ACC112 (cell line): ENCODE measurements at regions not wholly inside any gene's neighbourhood (a gene's known extent, or its start where the extent isn't known, plus 50 kb on each side); places are given as distances from the start of the nearest gene placed in this dataset.
"Not testable (repeated sequence)": the region's sequence is repeated elsewhere in the genome, so short reads cannot be mapped to it uniquely, and the experiment has no call there.

ENCODE experiments used
- H2AFZ ChIP-seq: fragments of 200-600 bp; sonication (generic); one replicate; pipeline ENCODE4 v1.6.0; 2017; ENCODE audit warnings: antibody characterized with exemption, low read length; ENCODE audit not compliant: unreplicated experiment
- H3K27ac ChIP-seq: fragments of 200-600 bp; sonication (generic); 2 replicates; pipeline ENCODE4 v1.5.1; 2014; ENCODE audit warnings: low read depth, mild to moderate bottlenecking, antibody characterized with exemption, low read length, moderate library complexity
- H3K27me3 ChIP-seq: fragments of 200-600 bp; sonication (generic); 2 replicates; pipeline ENCODE4 v1.6.1; 2014; ENCODE audit warnings: mild to moderate bottlenecking, antibody characterized with exemption, low read length, moderate library complexity, mixed read lengths; ENCODE audit not compliant: insufficient read depth
- H3K36me3 ChIP-seq: fragments of 200-600 bp; sonication (generic); 2 replicates; pipeline ENCODE4 v1.6.1; 2016; ENCODE audit warnings: mild to moderate bottlenecking, antibody characterized with exemption, low read length, moderate library complexity, mixed read lengths; ENCODE audit not compliant: insufficient read depth
- H3K4me1 ChIP-seq: fragments of 200-600 bp; sonication (generic); one replicate; pipeline ENCODE4 v1.6.1; 2016; ENCODE audit warnings: low read length, mixed read lengths; ENCODE audit not compliant: insufficient read depth, unreplicated experiment, control insufficient read depth
- H3K4me3 ChIP-seq: fragments of 200-600 bp; sonication (generic); 2 replicates; pipeline ENCODE4 v1.5.1; 2014; ENCODE audit warnings: mild to moderate bottlenecking, low read depth, low read length
- H3K79me2 ChIP-seq: fragments of 200-600 bp; sonication (generic); one replicate; pipeline ENCODE4 v1.6.0; 2016; ENCODE audit warnings: low read length; ENCODE audit not compliant: control insufficient read depth, unreplicated experiment, insufficient read depth

- Histone ChIP-seq H3K4me1 (no peaks in the 10 kb centered on the region), H3K4me3 (no peak overlapping the region), H3K27me3 (peaks cover 10% of the 10 kb centered on the region; the same call in 1 of the 2 replicates), H2AFZ (no peak overlapping the region), H3K79me2 (no peaks in the 10 kb centered on the region), H3K27ac (no peak overlapping the region), H3K36me3 (no peaks in the 10 kb centered on the region)
Measured at GRCh38 chr17:5881849-5882248, 188.3 kb upstream of the WSCD1 start.

GRCh38 chr17:5883775-5884665 is 186.2 kb upstream of the WSCD1 start:
- Histone ChIP-seq H2AFZ (no peak overlapping the region), H3K27me3 (peaks cover 7% of the 10 kb centered on the region; the same call in 1 of the 2 replicates), H3K79me2 (no peaks in the 10 kb centered on the region), H3K4me1 (no peaks in the 10 kb centered on the region), H3K27ac (no peak overlapping the region), H3K36me3 (no peaks in the 10 kb centered on the region), H3K4me3 (no peak overlapping the region)

GRCh38 chr17:5885336-5885735 is 184.8 kb upstream of the WSCD1 start:
- no peaks in the 10 kb centered on the region for H3K4me1 ChIP-seq
- no peaks in the 10 kb centered on the region for H3K79me2 ChIP-seq
- H3K27ac ChIP-seq, result no peak overlapping the region
- H3K36me3 ChIP-seq, result no peaks in the 10 kb centered on the region
- peaks cover 4% of the 10 kb centered on the region for H3K27me3 ChIP-seq
- no peak overlapping the region for H2AFZ ChIP-seq
- no peak overlapping the region for H3K4me3 ChIP-seq

- Histone ChIP-seq H3K27ac (no peak overlapping the region), H3K27me3 (peaks cover 29% of the 10 kb centered on the region), H3K4me3 (no peak overlapping the region), H2AFZ (no peak overlapping the region), H3K4me1 (no peaks in the 10 kb centered on the region), H3K79me2 (no peaks in the 10 kb centered on the region), H3K36me3 (no peaks in the 10 kb centered on the region)
Measured at GRCh38 chr17:5888811-5889210, 181.4 kb upstream of the WSCD1 start.

- H3K27ac ChIP-seq, result no peak overlapping the region
- H3K36me3 ChIP-seq, result no peaks in the 10 kb centered on the region
- no peaks in the 10 kb centered on the region for H3K4me1 ChIP-seq
- no peak overlapping the region for H3K4me3 ChIP-seq
- H2AFZ ChIP-seq, result no peak overlapping the region
- H3K27me3 ChIP-seq, result peaks cover 39% of the 10 kb centered on the region
- no peaks in the 10 kb centered on the region for H3K79me2 ChIP-seq
Measured at GRCh38 chr17:5892921-5893675, 177.1 kb upstream of the WSCD1 start.

- Histone ChIP-seq H3K4me1 (no peaks in the 10 kb centered on the region), H3K79me2 (no peaks in the 10 kb centered on the region), H3K36me3 (no peaks in the 10 kb centered on the region), H3K4me3 (no peak overlapping the region), H2AFZ (no peak overlapping the region), H3K27ac (no peak overlapping the region), H3K27me3 (peaks cover 39% of the 10 kb centered on the region)
Measured at GRCh38 chr17:5893741-5894140, 176.4 kb upstream of the WSCD1 start.

GRCh38 chr17:5895276-5895675 is 174.9 kb upstream of the WSCD1 start:
- Histone ChIP-seq H3K4me1 (no peaks in the 10 kb centered on the region), H2AFZ (no peak overlapping the region), H3K27ac (no peak overlapping the region), H3K79me2 (no peaks in the 10 kb centered on the region), H3K27me3 (peaks cover 35% of the 10 kb centered on the region), H3K36me3 (no peaks in the 10 kb centered on the region), H3K4me3 (no peak overlapping the region)

- Histone ChIP-seq H3K79me2 (no peaks in the 10 kb centered on the region), H3K4me1 (no peaks in the 10 kb centered on the region), H3K36me3 (no peaks in the 10 kb centered on the region), H2AFZ (no peak overlapping the region), H3K27ac (no peak overlapping the region), H3K27me3 (peaks cover 28% of the 10 kb centered on the region), H3K4me3 (no peak overlapping the region)
Measured at GRCh38 chr17:5896215-5896614, 174.0 kb upstream of the WSCD1 start.

GRCh38 chr17:5897275-5897911 is 172.8 kb upstream of the WSCD1 start:
- H3K4me3 ChIP-seq, result no peak overlapping the region
- no peaks in the 10 kb centered on the region for H3K4me1 ChIP-seq
- H3K36me3 ChIP-seq, result no peaks in the 10 kb centered on the region
- H2AFZ ChIP-seq, result no peak overlapping the region
- H3K79me2 ChIP-seq, result no peaks in the 10 kb centered on the region
- H3K27ac ChIP-seq, result no peak overlapping the region
- peaks cover 24% of the 10 kb centered on the region for H3K27me3 ChIP-seq

- not testable (repeated sequence) for H3K4me3 ChIP-seq, H3K79me2 ChIP-seq, H3K4me1 ChIP-seq, H3K27ac ChIP-seq, H2AFZ ChIP-seq, H3K36me3 ChIP-seq
- H3K27me3 ChIP-seq, result peaks cover 18% of the 10 kb centered on the region
Measured at GRCh38 chr17:5897981-5898380, 172.2 kb upstream of the WSCD1 start.
